Amniotic epithelial cell (primary cell): ENCODE measurements at regions not wholly inside any gene's neighbourhood (a gene's known extent, or its start where the extent isn't known, plus 50 kb on each side); places are given as distances from the start of the nearest gene placed in this dataset.

ENCODE experiments used
- DNase-seq: peaks from one replicate; pipeline ENCODE4 v3.0.0-alpha.2; 2010; ENCODE audit warnings: low read depth

GRCh38 chr2:38171208-38171855 is 95.4 kb upstream of the CYP1B1 start:
- DNase-seq, result no peak

- DNase-seq, result no peak
Measured at GRCh38 chr2:38170733-38171132, 94.8 kb upstream of the CYP1B1 start.

DNA sequence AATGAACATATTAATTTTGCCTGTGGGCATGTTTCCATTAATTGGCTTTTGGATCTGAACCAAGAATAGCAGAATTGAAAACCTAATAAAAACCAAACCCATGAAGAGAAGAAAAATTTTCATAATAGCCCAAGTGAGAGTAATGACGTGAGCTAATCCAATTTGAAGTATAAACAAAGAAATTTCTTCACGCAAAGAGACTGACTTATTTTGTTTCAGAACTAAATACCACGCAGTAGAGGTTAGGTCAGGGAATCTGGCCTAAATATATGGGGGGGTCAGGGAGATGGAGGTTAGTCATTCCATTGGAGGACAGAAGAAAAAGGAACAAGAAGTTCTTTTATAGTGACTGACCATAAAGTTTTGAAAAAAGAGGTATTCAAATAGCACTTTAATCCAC is 94.1 kb upstream of the CYP1B1 start:
- peak; percentile 90 for DNase-seq

DNA sequence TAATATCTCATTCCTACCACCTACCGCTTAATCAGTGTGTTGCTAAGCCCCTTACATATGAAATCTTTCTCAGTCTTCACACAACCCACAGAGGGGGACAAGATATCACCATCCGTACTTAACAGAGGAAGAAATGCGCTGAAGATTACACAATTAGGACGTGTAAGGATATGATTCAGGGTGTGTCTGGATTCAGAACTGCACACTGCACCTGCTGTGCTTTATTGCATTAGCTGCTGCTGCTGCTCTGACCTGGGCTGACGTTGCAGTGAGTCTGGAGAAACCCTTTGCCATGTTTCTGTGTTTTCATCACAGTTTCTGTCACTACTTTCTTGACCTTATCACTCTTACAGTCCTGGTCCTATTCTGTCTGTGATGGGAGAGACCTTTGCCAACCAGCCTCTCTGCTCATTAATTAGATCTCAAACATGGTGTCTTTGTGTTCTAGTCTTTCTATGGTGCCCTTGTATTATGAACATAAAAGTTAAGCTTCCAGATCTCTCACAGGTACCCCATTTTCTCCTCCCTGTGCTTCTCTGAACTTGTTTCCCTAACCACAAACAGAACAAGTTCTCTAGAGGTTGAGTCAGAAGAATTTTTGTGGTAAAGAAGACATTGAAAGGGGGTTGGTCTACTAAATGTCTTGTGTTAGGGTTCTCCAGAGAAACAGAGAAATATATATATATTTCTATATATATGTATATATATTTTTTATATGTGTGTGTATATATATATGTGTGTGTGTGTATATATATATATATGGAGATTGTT is 92.9 kb upstream of the CYP1B1 start:
- peak; percentile 90 for DNase-seq

DNA sequence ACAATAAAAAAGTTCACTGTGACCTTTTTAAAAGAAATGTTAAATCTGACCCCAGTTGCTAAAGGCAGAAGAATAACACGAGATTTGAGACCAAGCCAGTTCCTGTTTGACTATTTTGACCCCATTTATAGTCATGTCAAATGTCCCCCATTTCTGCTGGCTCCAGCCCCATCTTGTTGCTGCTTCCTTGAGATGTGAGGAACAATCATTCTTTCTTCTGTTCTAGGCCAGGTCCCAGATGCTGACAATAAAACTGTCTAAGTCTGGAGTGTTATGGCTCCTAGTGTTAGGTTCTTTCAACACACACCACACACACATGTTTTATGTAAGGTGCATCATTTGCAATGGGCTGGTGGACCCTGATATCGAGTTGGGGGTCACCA is 92.0 kb upstream of the CYP1B1 start:
- DNase-seq, result no peak

DNA sequence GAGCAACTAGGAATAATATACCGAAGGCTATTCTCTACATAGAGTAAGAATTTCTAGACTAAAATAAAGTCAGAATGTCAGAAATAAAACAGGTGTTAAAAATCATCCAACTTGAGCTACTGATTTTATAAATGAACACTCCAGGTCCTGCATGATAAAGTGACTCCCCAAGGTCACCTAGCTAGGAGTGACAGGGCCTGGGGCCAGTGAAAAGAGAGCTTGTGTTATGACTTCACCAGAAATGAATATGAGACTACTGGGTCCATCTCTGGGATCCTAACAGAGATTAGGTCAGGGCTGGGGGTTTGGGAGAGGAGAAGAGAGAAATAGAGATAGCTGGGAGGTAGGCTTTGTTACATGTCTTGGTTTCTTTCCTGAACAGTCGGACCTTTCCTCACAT is 89.7 kb upstream of the CYP1B1 start:
- no peak for DNase-seq

GRCh38 chr2:38164881-38165280 is 88.9 kb upstream of the CYP1B1 start:
- no peak for DNase-seq

DNA sequence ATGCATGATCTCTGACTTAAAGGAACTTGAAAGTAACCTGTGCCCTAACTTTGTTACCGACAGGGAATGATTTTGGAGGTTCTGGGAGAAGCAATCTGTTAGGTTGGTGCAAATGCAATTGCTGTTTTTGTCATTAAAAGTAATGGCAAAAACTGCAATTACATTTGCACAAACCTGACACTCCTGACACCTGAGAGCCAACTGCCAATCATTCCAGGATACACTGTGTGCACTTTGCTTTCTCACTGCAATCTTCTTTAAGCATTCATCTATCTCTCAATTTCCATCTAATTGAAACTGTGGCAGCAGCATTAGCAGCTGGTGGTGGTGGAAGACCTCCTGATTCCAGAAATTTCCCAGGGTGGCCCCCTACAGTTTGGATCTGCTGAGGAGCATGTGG is 87.6 kb upstream of the CYP1B1 start:
- DNase-seq, result no peak

DNA sequence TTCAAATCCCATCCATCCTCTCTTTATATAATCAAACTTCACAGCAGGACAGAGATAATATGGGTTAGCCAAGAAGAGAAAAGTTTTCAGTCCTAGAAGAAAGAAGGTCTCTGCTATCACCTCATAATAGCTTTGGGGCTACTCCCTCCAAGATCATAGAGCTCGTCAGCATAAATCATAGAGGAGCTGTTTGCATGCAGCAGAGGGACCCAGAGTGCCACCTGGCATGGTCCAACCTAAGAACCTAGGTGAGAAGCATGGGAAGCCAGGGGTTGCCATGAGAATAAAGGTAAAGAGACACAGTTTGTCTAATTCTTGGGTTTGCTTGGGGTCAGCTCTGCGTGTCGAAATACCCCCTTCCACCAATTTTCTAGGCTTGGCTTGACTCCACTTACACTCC is 87.1 kb upstream of the CYP1B1 start:
- DNase-seq, result no peak

- DNase-seq, result no peak
Measured at GRCh38 chr2:38160516-38160915, 84.6 kb upstream of the CYP1B1 start.

GRCh38 chr2:38159597-38159996 is 83.6 kb upstream of the CYP1B1 start:
- DNase-seq, result no peak

DNA sequence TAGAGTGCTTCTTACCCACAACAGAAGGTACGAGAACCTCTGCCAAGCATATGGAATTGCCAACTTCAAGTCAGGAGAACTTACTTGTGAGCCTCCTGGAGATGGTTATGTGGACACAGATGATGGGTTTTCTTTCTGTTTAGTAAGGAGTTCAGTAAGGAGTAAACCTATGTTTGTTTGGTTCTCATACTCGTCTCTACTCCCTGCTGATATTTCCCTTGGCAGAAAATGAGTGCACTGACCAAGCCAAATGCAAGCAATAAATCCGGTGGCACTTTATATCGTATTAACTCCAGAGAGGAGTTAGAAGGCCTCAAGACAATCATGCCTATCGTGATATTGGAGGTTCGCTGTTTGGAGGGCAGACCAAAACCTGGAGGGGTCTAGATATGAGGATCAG is 83.2 kb upstream of the CYP1B1 start:
- no peak for DNase-seq

DNA sequence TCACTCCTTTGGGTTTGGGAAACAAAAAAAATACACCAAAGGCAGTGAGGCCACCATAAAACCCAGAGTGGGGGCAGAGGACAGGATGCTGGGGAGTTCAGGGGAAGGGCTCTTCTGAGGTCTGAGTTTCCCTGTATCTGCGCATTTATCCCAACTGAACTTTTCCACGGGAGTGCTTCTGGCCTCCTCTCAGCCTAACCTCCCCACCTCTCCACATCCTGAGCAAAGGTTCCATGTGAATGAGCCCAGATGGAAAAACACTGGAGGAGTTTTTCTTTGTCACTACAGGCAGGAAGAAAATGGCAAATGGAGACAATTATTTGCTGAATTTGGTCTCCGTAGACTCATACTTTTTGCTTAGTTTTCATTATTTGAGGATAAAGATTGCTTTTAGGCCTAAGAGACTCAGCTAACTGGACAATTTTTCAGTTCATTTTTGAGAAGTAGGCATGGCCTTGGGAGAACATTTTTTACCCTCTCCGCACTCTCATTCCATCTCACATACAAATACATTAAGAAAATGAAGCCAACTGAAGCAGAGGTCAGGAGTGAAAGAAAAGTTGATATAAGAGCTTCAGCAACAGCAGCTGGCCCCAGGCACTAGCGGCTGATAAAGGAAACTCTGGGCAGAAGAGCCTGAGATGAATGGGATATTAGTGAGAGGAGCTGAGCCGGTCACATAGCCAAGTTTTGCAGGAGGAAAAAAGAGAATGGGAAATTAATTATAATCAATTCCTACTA is 82.6 kb upstream of the CYP1B1 start:
- DNase-seq, result peak; percentile 33

DNA sequence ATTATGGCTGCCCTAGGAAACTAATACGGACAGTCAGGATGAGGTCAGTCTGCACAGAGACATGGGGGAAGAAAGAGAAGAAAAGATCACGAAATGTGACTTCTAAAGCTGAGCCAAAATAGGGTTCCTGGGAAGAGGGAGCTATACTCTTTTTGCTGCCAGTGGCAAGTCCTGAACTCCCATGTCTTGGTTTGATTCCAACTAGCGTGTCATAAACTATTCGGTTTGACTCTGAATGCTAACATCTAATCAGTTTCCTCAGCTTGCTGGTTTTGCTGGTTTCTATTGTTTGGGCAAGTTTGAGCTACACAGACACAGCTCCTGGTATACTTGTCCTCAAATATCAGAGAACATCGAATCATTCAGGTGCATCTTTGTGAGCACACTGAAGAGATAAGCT is 80.5 kb upstream of the CYP1B1 start:
- DNase-seq, result no peak

DNA sequence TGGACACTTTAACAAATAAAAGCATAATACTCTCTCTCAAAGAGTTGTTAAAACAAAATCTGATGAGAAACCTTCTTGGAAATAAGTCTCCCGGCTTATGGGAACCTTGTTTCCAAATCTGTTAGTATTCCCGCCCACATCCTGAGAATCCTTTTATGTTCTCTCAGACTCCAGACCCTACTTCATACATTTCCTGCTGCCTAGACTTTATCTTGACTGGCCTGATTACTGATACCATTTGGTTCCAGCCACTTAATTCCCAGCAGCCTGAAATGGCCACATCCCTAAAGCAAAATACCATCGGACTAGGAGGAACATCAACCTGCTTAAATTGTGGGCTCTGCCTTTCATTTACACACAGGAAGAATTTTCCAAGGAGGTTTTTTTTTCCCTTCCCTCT is 79.1 kb upstream of the CYP1B1 start:
- peak; percentile 39 for DNase-seq

DNA sequence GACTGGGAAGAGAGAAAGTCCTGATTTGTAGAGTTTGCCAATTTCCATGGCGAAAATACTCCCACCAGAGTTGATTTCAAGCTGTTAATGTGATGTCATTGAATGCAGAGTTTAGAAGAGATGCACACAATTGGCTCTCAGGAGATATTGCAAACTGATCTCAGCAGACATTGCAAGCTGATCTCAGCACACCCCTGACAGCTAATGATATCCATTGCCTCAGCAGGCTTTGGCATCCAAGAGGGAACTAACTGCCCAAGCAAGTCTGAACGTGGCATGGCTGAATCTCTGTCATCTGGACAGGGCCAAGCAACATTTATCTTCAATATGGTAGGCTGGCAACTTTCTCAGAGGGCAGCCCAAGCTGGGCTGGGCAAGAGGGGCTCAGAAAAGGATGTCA is 78.4 kb upstream of the CYP1B1 start:
- no peak for DNase-seq

- no peak for DNase-seq
Measured at GRCh38 chr2:38153476-38154135, 77.7 kb upstream of the CYP1B1 start.

GRCh38 chr2:38152913-38153312 is 77.0 kb upstream of the CYP1B1 start:
- DNase-seq, result no peak

GRCh38 chr2:38152035-38152434 is 76.1 kb upstream of the CYP1B1 start:
- DNase-seq, result no peak

DNA sequence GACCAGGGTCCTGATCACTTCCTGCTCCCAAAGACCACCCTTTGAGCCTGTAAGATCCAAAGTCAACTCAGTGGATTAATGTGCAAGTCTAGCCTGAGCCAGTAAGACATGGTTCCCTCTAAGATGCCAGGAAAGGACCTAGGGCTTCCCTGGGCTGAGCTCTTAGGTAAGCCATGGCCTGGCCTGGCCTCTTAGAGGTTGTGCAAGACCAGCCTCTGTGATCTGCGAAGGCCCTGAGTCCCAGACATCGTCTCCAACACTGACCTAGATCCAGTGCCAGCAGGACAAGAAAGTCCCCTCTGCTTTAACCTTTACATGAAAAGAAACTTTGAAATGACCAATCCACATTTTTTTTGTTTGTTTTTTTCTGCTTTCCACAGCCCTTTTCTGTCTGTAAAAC is 73.6 kb upstream of the CYP1B1 start:
- DNase-seq, result peak; percentile 46

- peak; percentile 91 for DNase-seq
Measured at GRCh38 chr2:38148501-38148900, 72.5 kb upstream of the CYP1B1 start.

DNA sequence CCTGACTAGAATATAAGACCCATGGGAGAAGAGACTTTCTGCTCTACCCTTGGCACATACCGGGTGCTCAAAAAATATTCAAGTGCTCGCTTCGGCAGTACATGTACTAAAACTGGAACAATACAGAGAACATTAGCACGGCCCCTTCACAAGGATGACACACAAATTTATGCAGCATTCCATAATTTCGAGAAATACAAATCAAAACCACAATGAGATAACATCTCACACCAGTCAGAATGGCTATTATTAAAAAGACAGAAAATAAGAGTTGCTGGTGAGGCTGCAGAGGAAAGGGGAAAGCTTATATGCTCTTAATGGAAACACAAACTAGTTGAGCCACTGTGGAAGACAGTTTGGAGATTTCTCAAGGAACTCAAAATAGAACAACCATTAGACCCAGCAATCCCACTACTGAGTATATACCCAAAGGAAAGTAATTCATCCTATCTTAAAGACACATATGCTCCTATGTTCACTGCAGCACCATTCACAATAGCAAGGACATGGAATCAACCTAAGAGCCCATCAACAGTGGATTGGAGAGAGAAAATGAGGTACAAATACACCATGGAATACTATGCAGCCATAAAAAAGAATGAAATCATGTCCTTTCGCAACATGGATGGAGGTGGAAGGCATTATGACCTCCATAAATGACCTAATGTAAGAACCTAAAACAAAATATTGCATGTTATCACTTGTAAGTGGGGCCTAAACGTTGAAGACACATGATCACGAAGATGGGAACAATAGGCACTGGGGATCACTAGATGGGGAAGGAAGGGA is 71.6 kb upstream of the CYP1B1 start:
- DNase-seq, result peak; percentile 91
